Nephron (organoid): ENCODE measurements at regions not wholly inside any gene's neighbourhood (a gene's known extent, or its start where the extent isn't known, plus 50 kb on each side); places are given as distances from the start of the nearest gene placed in this dataset.

Experiments
- H3K27ac Mint-ChIP-seq, 3 experiments: 2 replicates each; pipeline ENCODE4 v1.8.0; 2020; ENCODE audit warnings: mixed read lengths in 3 of 3, mild to moderate bottlenecking in 2 of 3, moderate library complexity in 1 of 3
- H3K27me3 Mint-ChIP-seq: 2 replicates; pipeline ENCODE4 v1.8.0; 2021; ENCODE audit warnings: low read depth, mild to moderate bottlenecking, moderate library complexity, mixed read lengths
- H3K36me3 Mint-ChIP-seq: 2 replicates; pipeline ENCODE4 v1.8.0; 2020; ENCODE audit warnings: low read depth, mixed read lengths
- H3K4me1 Mint-ChIP-seq: 2 replicates; pipeline ENCODE4 v1.8.0; 2020; ENCODE audit warnings: mixed read lengths
- H3K4me3 Mint-ChIP-seq, 3 experiments: 2 replicates each; pipeline ENCODE4 v1.8.0; 2020; ENCODE audit warnings: mild to moderate bottlenecking in 3 of 3, mixed read lengths in 3 of 3, moderate library complexity in 2 of 3
- H3K9me3 Mint-ChIP-seq: 2 replicates; pipeline ENCODE4 v1.8.0; 2020; ENCODE audit warnings: mixed read lengths
- CTCF ChIP-seq, 3 experiments: fragments of 200-600 bp; sonication (generic); IDR thresholded peaks; one replicate each; pipeline ENCODE4 v1.5.0; 2021; ENCODE audit warnings: antibody characterized with exemption in 3 of 3; ENCODE audit not compliant: unreplicated experiment in 3 of 3

GRCh38 chr10:6850452-6850851 is 270.4 kb upstream of the PRKCQ start:
- H3K27ac Mint-ChIP-seq: no peak overlapping the region
- H3K9me3 Mint-ChIP-seq: peaks cover 3% of the 10 kb centered on the region
- H3K4me3 Mint-ChIP-seq: no peak overlapping the region
- TF ChIP-seq CTCF (IDR thresholded peaks at IDR 0.05; ENCODE audit: unreplicated experiment in 3 of 3): no peak
- no peaks in the 10 kb centered on the region for H3K36me3 Mint-ChIP-seq
- H3K27me3 Mint-ChIP-seq: no peaks in the 10 kb centered on the region
- no peaks in the 10 kb centered on the region for H3K4me1 Mint-ChIP-seq

GRCh38 chr10:6847561-6847960 is 267.5 kb upstream of the PRKCQ start:
- peaks cover 2% of the 10 kb centered on the region for H3K27me3 Mint-ChIP-seq
- no peaks in the 10 kb centered on the region for H3K4me1 Mint-ChIP-seq
- H3K36me3 Mint-ChIP-seq: peaks cover 6% of the 10 kb centered on the region
- no peak for TF ChIP-seq CTCF (IDR thresholded peaks at IDR 0.05; ENCODE audit: unreplicated experiment in 3 of 3)
- peaks cover 17% of the 10 kb centered on the region for H3K9me3 Mint-ChIP-seq
- no peak overlapping the region for H3K27ac Mint-ChIP-seq
- H3K4me3 Mint-ChIP-seq: no peak overlapping the region

GRCh38 chr10:6843894-6844650 is 264.0 kb upstream of the PRKCQ start:
- Mint-ChIP-seq H3K36me3 (peaks cover 9% of the 10 kb centered on the region), H3K9me3 (peaks cover 24% of the 10 kb centered on the region), H3K27ac (no peak overlapping the region), H3K27me3 (peaks cover 11% of the 10 kb centered on the region), H3K4me1 (no peaks in the 10 kb centered on the region), H3K4me3 (no peak overlapping the region)
- TF ChIP-seq CTCF (IDR thresholded peaks at IDR 0.05; ENCODE audit: unreplicated experiment in 3 of 3): no peak

- Mint-ChIP-seq H3K4me3 (no peak overlapping the region), H3K27me3 (peaks cover 11% of the 10 kb centered on the region), H3K9me3 (peaks cover 24% of the 10 kb centered on the region), H3K4me1 (no peaks in the 10 kb centered on the region), H3K36me3 (peaks cover 9% of the 10 kb centered on the region), H3K27ac (no peak overlapping the region)
- TF ChIP-seq CTCF (IDR thresholded peaks at IDR 0.05; ENCODE audit: unreplicated experiment in 3 of 3): no peak
Observed at GRCh38 chr10:6843481-6843881, 263.4 kb upstream of the PRKCQ start.

GRCh38 chr10:6842722-6843121 is 262.6 kb upstream of the PRKCQ start:
- peaks cover 11% of the 10 kb centered on the region for H3K27me3 Mint-ChIP-seq
- no peak overlapping the region for H3K27ac Mint-ChIP-seq
- H3K9me3 Mint-ChIP-seq: peaks cover 24% of the 10 kb centered on the region
- no peaks in the 10 kb centered on the region for H3K4me1 Mint-ChIP-seq
- no peak overlapping the region for H3K4me3 Mint-ChIP-seq
- peaks cover 9% of the 10 kb centered on the region for H3K36me3 Mint-ChIP-seq
- TF ChIP-seq CTCF (IDR thresholded peaks at IDR 0.05; ENCODE audit: unreplicated experiment in 3 of 3): no peak

- no peaks in the 10 kb centered on the region for H3K4me1 Mint-ChIP-seq
- H3K27ac Mint-ChIP-seq: no peak overlapping the region
- H3K9me3 Mint-ChIP-seq: peaks cover 22% of the 10 kb centered on the region
- H3K27me3 Mint-ChIP-seq: peaks cover 11% of the 10 kb centered on the region
- peaks cover 9% of the 10 kb centered on the region for H3K36me3 Mint-ChIP-seq
- TF ChIP-seq CTCF (IDR thresholded peaks at IDR 0.05; ENCODE audit: unreplicated experiment in 3 of 3): no peak
- no peak overlapping the region for H3K4me3 Mint-ChIP-seq
Observed at GRCh38 chr10:6841761-6842160, 261.7 kb upstream of the PRKCQ start.
